OCI-LY1 (cell line): ENCODE measurements at regions not wholly inside any gene's neighbourhood (a gene's known extent, or its start where the extent isn't known, plus 50 kb on each side); places are given as distances from the start of the nearest gene placed in this dataset.

Experiments used
- EZH2 ChIP-seq: fragments of 200-600 bp; sonication (generic), shearing (Covaris generic); IDR thresholded peaks from 2 replicates; pipeline ENCODE4 v1.8.0; 2017; ENCODE audit warnings: borderline replicate concordance, mixed run types, mild to moderate bottlenecking, antibody characterized with exemption, low read length, moderate library complexity, mixed read lengths
- TF ChIP-seq, protein P1 (sequence below): fragments of 200-600 bp; sonication (generic), shearing (Covaris generic); IDR thresholded peaks from 2 replicates; pipeline ENCODE4 v1.5.1; 2017; ENCODE audit warnings: mild to moderate bottlenecking, antibody characterized with exemption, low read length, moderate library complexity, mixed read lengths

DNA sequence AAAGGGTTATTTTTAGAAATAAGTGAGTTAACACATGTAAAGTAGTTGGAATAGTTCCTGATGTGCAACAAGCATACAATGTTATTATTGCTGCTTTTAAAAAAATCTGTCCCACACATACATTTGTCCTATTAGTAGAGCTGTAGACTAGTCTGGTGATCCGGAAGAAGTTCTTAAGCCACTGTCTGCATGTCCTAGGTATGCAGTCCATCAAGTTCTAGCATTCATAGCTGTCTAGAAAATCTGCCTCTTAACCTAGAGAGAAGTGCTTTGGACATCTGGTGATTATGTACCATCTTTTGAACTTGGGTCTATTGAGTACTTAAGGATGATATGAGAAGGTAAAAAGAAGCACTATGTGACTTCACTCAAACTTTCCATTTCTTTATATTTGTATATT, 439.9 kb upstream of the NAALADL2 start:
- TF ChIP-seq, protein P1, sequence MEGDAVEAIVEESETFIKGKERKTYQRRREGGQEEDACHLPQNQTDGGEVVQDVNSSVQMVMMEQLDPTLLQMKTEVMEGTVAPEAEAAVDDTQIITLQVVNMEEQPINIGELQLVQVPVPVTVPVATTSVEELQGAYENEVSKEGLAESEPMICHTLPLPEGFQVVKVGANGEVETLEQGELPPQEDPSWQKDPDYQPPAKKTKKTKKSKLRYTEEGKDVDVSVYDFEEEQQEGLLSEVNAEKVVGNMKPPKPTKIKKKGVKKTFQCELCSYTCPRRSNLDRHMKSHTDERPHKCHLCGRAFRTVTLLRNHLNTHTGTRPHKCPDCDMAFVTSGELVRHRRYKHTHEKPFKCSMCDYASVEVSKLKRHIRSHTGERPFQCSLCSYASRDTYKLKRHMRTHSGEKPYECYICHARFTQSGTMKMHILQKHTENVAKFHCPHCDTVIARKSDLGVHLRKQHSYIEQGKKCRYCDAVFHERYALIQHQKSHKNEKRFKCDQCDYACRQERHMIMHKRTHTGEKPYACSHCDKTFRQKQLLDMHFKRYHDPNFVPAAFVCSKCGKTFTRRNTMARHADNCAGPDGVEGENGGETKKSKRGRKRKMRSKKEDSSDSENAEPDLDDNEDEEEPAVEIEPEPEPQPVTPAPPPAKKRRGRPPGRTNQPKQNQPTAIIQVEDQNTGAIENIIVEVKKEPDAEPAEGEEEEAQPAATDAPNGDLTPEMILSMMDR, result no peak
- TF ChIP-seq EZH2, result no peak
